Stimulated activated CD8-positive, alpha-beta memory T cell treated with anti-CD3 and anti-CD28 coated beads, Interleukin-15, amount 100 ng/mL, for 24 hours (primary cell): ENCODE measurements at regions not wholly inside any gene's neighbourhood (a gene's known extent, or its start where the extent isn't known, plus 50 kb on each side); places are given as distances from the start of the nearest gene placed in this dataset.
"Not testable (repeated sequence)": the region's sequence is repeated elsewhere in the genome, so short reads cannot be mapped to it uniquely, and the experiment has no call there.

Experiments used
- DNase-seq: peaks from one replicate; pipeline ENCODE4 v3.0.0-alpha.2; 2020; ENCODE audit warnings: low read depth

GRCh38 chr11:127843483-127844396, 743.6 kb downstream of the ETS1 start:
- DNase-seq: peak; percentile 48

- DNase-seq: no peak
Observed at GRCh38 chr11:127825183-127825582, 762.2 kb downstream of the ETS1 start.

GRCh38 chr11:127818625-127819024, 768.7 kb downstream of the ETS1 start:
- no peak for DNase-seq

GRCh38 chr11:127816962-127817361, 770.4 kb downstream of the ETS1 start:
- DNase-seq: no peak

GRCh38 chr11:127815331-127815730, 772.0 kb downstream of the ETS1 start:
- DNase-seq: no peak

GRCh38 chr11:127806501-127806900, 780.9 kb downstream of the ETS1 start:
- DNase-seq: no peak

GRCh38 chr11:127805771-127806170, 781.6 kb downstream of the ETS1 start:
- no peak for DNase-seq

GRCh38 chr11:127804747-127805400, 782.5 kb downstream of the ETS1 start:
- no peak for DNase-seq

- no peak for DNase-seq
Observed at GRCh38 chr11:127803755-127804154, 783.6 kb downstream of the ETS1 start.

GRCh38 chr11:127800989-127801688, 786.2 kb downstream of the ETS1 start:
- no peak for DNase-seq

- DNase-seq: no peak
Observed at GRCh38 chr11:127795326-127795725, 792.0 kb downstream of the ETS1 start.

- no peak for DNase-seq
Observed at GRCh38 chr11:127791844-127792243, 791.3 kb upstream of the KIRREL3 start.

GRCh38 chr11:127790592-127790991, 790.0 kb upstream of the KIRREL3 start:
- no peak for DNase-seq

GRCh38 chr11:127789927-127790326, 789.4 kb upstream of the KIRREL3 start:
- DNase-seq: no peak

- DNase-seq: not testable (repeated sequence)
Observed at GRCh38 chr11:127772938-127773337, 772.4 kb upstream of the KIRREL3 start.

GRCh38 chr11:127768931-127769330, 768.4 kb upstream of the KIRREL3 start:
- not testable (repeated sequence) for DNase-seq

GRCh38 chr11:127766734-127767133, 766.2 kb upstream of the KIRREL3 start:
- DNase-seq: no peak

GRCh38 chr11:127738771-127739286, 738.3 kb upstream of the KIRREL3 start:
- DNase-seq: no peak

GRCh38 chr11:127737499-127737898, 736.9 kb upstream of the KIRREL3 start:
- no peak for DNase-seq

- DNase-seq: no peak
Observed at GRCh38 chr11:127733552-127733951, 733.0 kb upstream of the KIRREL3 start.

- no peak for DNase-seq
Observed at GRCh38 chr11:127726367-127726766, 725.8 kb upstream of the KIRREL3 start.

GRCh38 chr11:127723714-127724113, 723.1 kb upstream of the KIRREL3 start:
- no peak for DNase-seq
